OCI-LY1 (cell line): ENCODE measurements at regions not wholly inside any gene's neighbourhood (a gene's known extent, or its start where the extent isn't known, plus 50 kb on each side); places are given as distances from the start of the nearest gene placed in this dataset.

Source experiments
- H2AFZ ChIP-seq: fragments of 200-600 bp; sonication (generic), shearing (Covaris generic); 2 replicates; pipeline ENCODE4 v1.6.0; 2014; ENCODE audit warnings: antibody characterized with exemption, mild to moderate bottlenecking, low read length
- H3F3A ChIP-seq: fragments of 200-600 bp; sonication (generic), shearing (Covaris generic); 2 replicates; pipeline ENCODE4 v1.6.0; 2014; ENCODE audit warnings: mild to moderate bottlenecking, antibody characterized with exemption, low read length, moderate library complexity; ENCODE audit not compliant: insufficient read depth
- H3K27ac ChIP-seq: fragments of 200-600 bp; sonication (generic); 2 replicates; pipeline ENCODE4 v1.5.1; 2014; ENCODE audit warnings: low read length, mixed run types, mild to moderate bottlenecking, low read depth; ENCODE audit not compliant: poor library complexity, severe bottlenecking
- H3K27me3 ChIP-seq: fragments of 200-600 bp; sonication (generic); 2 replicates; pipeline ENCODE4 v1.6.0; 2014; ENCODE audit warnings: antibody characterized with exemption, mild to moderate bottlenecking, low read length, moderate library complexity; ENCODE audit not compliant: insufficient read depth
- H3K36me3 ChIP-seq: fragments of 200-600 bp; sonication (generic); 2 replicates; pipeline ENCODE4 v1.6.1; 2014; ENCODE audit warnings: mild to moderate bottlenecking, antibody characterized with exemption, low read length, moderate library complexity, mixed read lengths; ENCODE audit not compliant: insufficient read depth
- H3K4me1 ChIP-seq: fragments of 200-600 bp; sonication (generic); 2 replicates; pipeline ENCODE4 v1.5.1; 2014; ENCODE audit warnings: mild to moderate bottlenecking, low read length, moderate library complexity; ENCODE audit not compliant: insufficient read depth, severe bottlenecking
- H3K4me2 ChIP-seq: fragments of 200-600 bp; sonication (generic), shearing (Covaris generic); 2 replicates; pipeline ENCODE4 v1.6.1; 2014; ENCODE audit warnings: low read length
- H3K4me3 ChIP-seq: fragments of 200-600 bp; sonication (generic); 2 replicates; pipeline ENCODE4 v1.5.1; 2014; ENCODE audit warnings: low read length, low read depth, mild to moderate bottlenecking, mixed read lengths; ENCODE audit not compliant: poor library complexity, severe bottlenecking
- H3K79me2 ChIP-seq: fragments of 200-600 bp; shearing (Covaris generic); 2 replicates; pipeline ENCODE4 v1.6.1; 2016; ENCODE audit warnings: mixed run types, low read length, mixed read lengths; ENCODE audit not compliant: insufficient read depth
- H3K9ac ChIP-seq: fragments of 200-600 bp; sonication (generic), shearing (Covaris generic); 2 replicates; pipeline ENCODE4 v1.6.1; 2014; ENCODE audit warnings: mild to moderate bottlenecking, low read length, mixed read lengths
- H3K9me2 ChIP-seq: fragments of 200-600 bp; sonication (generic), shearing (Covaris generic); 2 replicates; pipeline ENCODE4 v1.6.1; 2014; ENCODE audit warnings: low read depth, mild to moderate bottlenecking, low read length, mixed read lengths
- H3K9me3 ChIP-seq: fragments of 200-600 bp; shearing (Covaris generic); 2 replicates; pipeline ENCODE4 v1.6.1; 2014; ENCODE audit warnings: low read length, mixed read lengths
- H4K20me1 ChIP-seq: fragments of 200-600 bp; sonication (generic), shearing (Covaris generic); 2 replicates; pipeline ENCODE4 v1.6.0; 2016; ENCODE audit warnings: mild to moderate bottlenecking, low read length; ENCODE audit not compliant: insufficient read depth
- CTCF ChIP-seq: fragments of 200-600 bp; sonication (generic), shearing (Covaris generic); IDR thresholded peaks from 2 replicates; pipeline ENCODE4 v1.5.1; 2017; ENCODE audit warnings: mild to moderate bottlenecking, antibody characterized with exemption, low read length, moderate library complexity, mixed read lengths
- EZH2 ChIP-seq: fragments of 200-600 bp; sonication (generic), shearing (Covaris generic); IDR thresholded peaks from 2 replicates; pipeline ENCODE4 v1.8.0; 2017; ENCODE audit warnings: borderline replicate concordance, mixed run types, mild to moderate bottlenecking, antibody characterized with exemption, low read length, moderate library complexity, mixed read lengths

- Histone ChIP-seq H3K79me2 (no peaks in the 10 kb centered on the region), H3K4me3 (no peak overlapping the region), H2AFZ (no peak overlapping the region), H3K9ac (no peak overlapping the region), H3K9me2 (no peaks in the 10 kb centered on the region), H3K27me3 (no peaks in the 10 kb centered on the region), H3K4me2 (no peak overlapping the region), H4K20me1 (no peaks in the 10 kb centered on the region), H3K4me1 (no peaks in the 10 kb centered on the region), H3K27ac (no peak overlapping the region), H3K9me3 (no peaks in the 10 kb centered on the region), H3K36me3 (no peaks in the 10 kb centered on the region), H3F3A (no peaks in the 10 kb centered on the region)
- TF ChIP-seq CTCF (no peak), EZH2 (no peak)
These were observed 731.4 kb downstream of the GALC start for GRCh38 chr14:87261621-87262020.

- no peak for TF ChIP-seq CTCF
- TF ChIP-seq EZH2 = no peak
- H3F3A ChIP-seq = no peaks in the 10 kb centered on the region
- no peaks in the 10 kb centered on the region for H3K36me3 ChIP-seq
- H2AFZ ChIP-seq = no peak overlapping the region
- H3K79me2 ChIP-seq = no peaks in the 10 kb centered on the region
- H3K4me3 ChIP-seq = no peak overlapping the region
- H4K20me1 ChIP-seq = no peaks in the 10 kb centered on the region
- H3K9ac ChIP-seq = no peak overlapping the region
- no peaks in the 10 kb centered on the region for H3K27me3 ChIP-seq
- H3K9me2 ChIP-seq = no peaks in the 10 kb centered on the region
- H3K27ac ChIP-seq = no peak overlapping the region
- H3K4me2 ChIP-seq = no peak overlapping the region
- no peaks in the 10 kb centered on the region for H3K4me1 ChIP-seq
- H3K9me3 ChIP-seq = no peaks in the 10 kb centered on the region
These were observed 732.5 kb downstream of the GALC start for GRCh38 chr14:87260460-87260859.

- Histone ChIP-seq H3K27me3 (no peaks in the 10 kb centered on the region), H3K79me2 (no peaks in the 10 kb centered on the region), H3K9me3 (no peaks in the 10 kb centered on the region), H3F3A (no peaks in the 10 kb centered on the region), H3K27ac (no peak overlapping the region), H3K4me2 (no peak overlapping the region), H3K4me3 (no peak overlapping the region), H3K9ac (no peak overlapping the region), H3K4me1 (no peaks in the 10 kb centered on the region), H2AFZ (no peak overlapping the region), H4K20me1 (no peaks in the 10 kb centered on the region), H3K9me2 (no peaks in the 10 kb centered on the region), H3K36me3 (no peaks in the 10 kb centered on the region)
- TF ChIP-seq EZH2 (no peak), CTCF (no peak)
These were observed 735.6 kb downstream of the GALC start for GRCh38 chr14:87257421-87257820.
